Endothelial cell of umbilical vein (primary cell): ENCODE measurements at regions not wholly inside any gene's neighbourhood (a gene's known extent, or its start where the extent isn't known, plus 50 kb on each side); places are given as distances from the start of the nearest gene placed in this dataset.

Experiments used
- BruUV-seq: library from RNA; stranded (reverse); fragments of 400-500 nt; replicated peaks from 2 replicates; lab custom pipeline; 2021; lab: Mats Ljungman, UMichigan
- CTCF ChIA-PET: fragments of 300-600, 350-600 bp; sonication (Branson Sonifier 250); formaldehyde crosslinking; loops from one replicate; lab custom pipeline; 2021; ENCODE audit warnings: antibody characterized with exemption, inconsistent platforms; lab: Charles Lee
- POLR2A ChIA-PET: fragments of 300-600, 350-600 bp; sonication (Branson Sonifier 250); formaldehyde crosslinking; loops from one replicate; lab custom pipeline; 2021; ENCODE audit warnings: antibody characterized with exemption, inconsistent platforms; lab: Charles Lee
- DNase-seq: peaks from one replicate; pipeline ENCODE4 v3.0.0-alpha.2; 2011; ENCODE audit warnings: low read depth, low spot score
- FAIRE-seq: peaks from 2 replicates; lab custom pipeline; 2011; peaks lifted over from hg19 to GRCh38; lab: Jason Lieb, UNC
- H2AFZ ChIP-seq: 2 replicates; pipeline ENCODE4 v1.6.0; 2012; ENCODE audit warnings: low read depth, low read length, control low read depth, inconsistent platforms
- H3K27ac ChIP-seq: 2 replicates; pipeline ENCODE4 v1.5.1; 2011; ENCODE audit warnings: low read depth, mild to moderate bottlenecking, control low read depth, low read length, moderate library complexity; ENCODE audit not compliant: insufficient read depth
- H3K27me3 ChIP-seq, 2 experiments: 2 replicates each; pipeline versions ENCODE4 v1.6.0 to v1.6.1; 2011; ENCODE audit warnings: low read length in 2 of 2, mixed read lengths in 1 of 2; ENCODE audit not compliant: control insufficient read depth in 2 of 2, insufficient read depth in 2 of 2
- H3K36me3 ChIP-seq, 2 experiments: 2 replicates in 1 of 2; 3 replicates in 1 of 2; pipeline ENCODE4 v1.5.1; 2011; ENCODE audit warnings: low read length in 2 of 2, mild to moderate bottlenecking in 1 of 2, moderate library complexity in 1 of 2; ENCODE audit not compliant: control insufficient read depth in 2 of 2, insufficient read depth in 2 of 2; ENCODE audit errors: extremely low read depth in 1 of 2
- H3K4me1 ChIP-seq: 3 replicates; pipeline ENCODE4 v1.5.1; 2011; ENCODE audit warnings: mild to moderate bottlenecking, low read length; ENCODE audit not compliant: control insufficient read depth, insufficient read depth; ENCODE audit errors: extremely low read depth
- H3K4me2 ChIP-seq: 2 replicates; pipeline ENCODE4 v1.6.1; 2011; ENCODE audit warnings: low read length, control low read depth, mixed read lengths; ENCODE audit not compliant: insufficient read depth
- H3K4me3 ChIP-seq, 3 experiments: fragments of 200-600 bp in 1 of 3; sonication (generic), shearing (Covaris generic) in 1 of 3; replicated peaks in 1 of 3; 2 replicates each; pipeline ENCODE4 v1.5.1; 2011 to 2016; ENCODE audit warnings: control low read depth in 3 of 3, low read length in 3 of 3, mild to moderate bottlenecking in 2 of 3, inconsistent platforms in 1 of 3, low read depth in 1 of 3, moderate library complexity in 1 of 3; ENCODE audit not compliant: insufficient read depth in 1 of 3
- H3K79me2 ChIP-seq: 2 replicates; pipeline ENCODE4 v1.6.0; 2012; ENCODE audit warnings: low read length, inconsistent platforms; ENCODE audit not compliant: control insufficient read depth, insufficient read depth
- H3K9ac ChIP-seq: replicated peaks from 2 replicates; pipeline ENCODE3; 2011; ENCODE audit warnings: low read length, control low read depth; ENCODE audit not compliant: insufficient read depth; ENCODE audit errors: extremely low read depth
- H3K9me1 ChIP-seq: replicated peaks from 3 replicates; pipeline ENCODE4 v1.6.0; 2011; ENCODE audit warnings: mild to moderate bottlenecking, low read length; ENCODE audit not compliant: control insufficient read depth, insufficient read depth; ENCODE audit errors: extremely low read depth
- H3K9me3 ChIP-seq: replicated peaks from 2 replicates; pipeline ENCODE4 v1.5.1; 2012; ENCODE audit warnings: low read length, inconsistent platforms; ENCODE audit not compliant: control insufficient read depth, insufficient read depth
- H4K20me1 ChIP-seq: replicated peaks from 2 replicates; pipeline ENCODE3; 2011; ENCODE audit warnings: mild to moderate bottlenecking, low read length; ENCODE audit not compliant: control insufficient read depth, insufficient read depth; ENCODE audit errors: extremely low read depth
- FOS ChIP-seq: IDR thresholded peaks from 2 replicates; pipeline ENCODE4 v1.6.1; 2011; ENCODE audit warnings: mild to moderate bottlenecking, low read length, moderate library complexity, borderline replicate concordance; ENCODE audit not compliant: insufficient read depth
- JUN ChIP-seq: IDR thresholded peaks from 2 replicates; pipeline ENCODE4 v1.6.1; 2011; ENCODE audit warnings: borderline replicate concordance, low read depth; ENCODE audit not compliant: insufficient read length, insufficient read depth
- POLR2A ChIP-seq: IDR thresholded peaks from 2 replicates; pipeline ENCODE4 v1.6.1; 2012; ENCODE audit warnings: low read depth, mild to moderate bottlenecking, control low read depth, low read length
- POLR2AphosphoS5 ChIP-seq: IDR thresholded peaks from 2 replicates; pipeline ENCODE4 v1.6.1; 2012; ENCODE audit warnings: low read depth, mild to moderate bottlenecking, control low read depth, low read length, moderate library complexity; ENCODE audit not compliant: insufficient read depth
- dilution Hi-C: fragments of 300-500 bp; cut with MboI; formaldehyde crosslinking; loops from one replicate; pipeline ENCODE4 v1.15.0; 2019; ENCODE audit warnings: low sequenced_read_pairs; ENCODE audit not compliant: extremely low pct_ligation_motif_present
- intact Hi-C: fragments of 100-400 bp; cut with micrococcal nuclease; formaldehyde crosslinking; loops from one replicate; pipeline ENCODE4 v1.10.0; 2022
- TF ChIP-seq, protein P1 (sequence below), 2 donors: IDR thresholded peaks; 1 replicate in 1 of 2; 2 replicates in 1 of 2; pipeline ENCODE4 v1.5.1; 2011; ENCODE audit warnings: low read length in 2 of 2, mild to moderate bottlenecking in 2 of 2, moderate library complexity in 2 of 2, control low read depth in 1 of 2, inconsistent platforms in 1 of 2, low read depth in 1 of 2; ENCODE audit not compliant: insufficient read depth in 1 of 2; ENCODE audit errors: extremely low read depth in 1 of 2
- TF ChIP-seq, protein P2 (sequence below): IDR thresholded peaks from 2 replicates; pipeline ENCODE4 v1.6.1; 2011; ENCODE audit not compliant: insufficient read depth, insufficient read length

GRCh38 chr6:78594668-78595066, 272.7 kb upstream of the IRAK1BP1 start:
- ChIA-PET CTCF (interaction anchor here (1.9 kb wide), 1 partner anchor 16 kb away, joined by 6 read pairs; no protein-coding TSS in a partner anchor), POLR2A (no interaction called here)
- no peak overlapping the region for H3K4me2 ChIP-seq
- intact Hi-C loops, result loop anchor here (5.0 kb wide), 1 partner anchor 357 kb away; no protein-coding TSS in a partner anchor
- H2AFZ ChIP-seq, result no peak overlapping the region
- no peaks in the 10 kb centered on the region for H3K9me3 ChIP-seq
- H3K79me2 ChIP-seq, result peaks cover 6% of the 10 kb centered on the region
- TF ChIP-seq POLR2A, result no peak
- TF ChIP-seq, protein P1, sequence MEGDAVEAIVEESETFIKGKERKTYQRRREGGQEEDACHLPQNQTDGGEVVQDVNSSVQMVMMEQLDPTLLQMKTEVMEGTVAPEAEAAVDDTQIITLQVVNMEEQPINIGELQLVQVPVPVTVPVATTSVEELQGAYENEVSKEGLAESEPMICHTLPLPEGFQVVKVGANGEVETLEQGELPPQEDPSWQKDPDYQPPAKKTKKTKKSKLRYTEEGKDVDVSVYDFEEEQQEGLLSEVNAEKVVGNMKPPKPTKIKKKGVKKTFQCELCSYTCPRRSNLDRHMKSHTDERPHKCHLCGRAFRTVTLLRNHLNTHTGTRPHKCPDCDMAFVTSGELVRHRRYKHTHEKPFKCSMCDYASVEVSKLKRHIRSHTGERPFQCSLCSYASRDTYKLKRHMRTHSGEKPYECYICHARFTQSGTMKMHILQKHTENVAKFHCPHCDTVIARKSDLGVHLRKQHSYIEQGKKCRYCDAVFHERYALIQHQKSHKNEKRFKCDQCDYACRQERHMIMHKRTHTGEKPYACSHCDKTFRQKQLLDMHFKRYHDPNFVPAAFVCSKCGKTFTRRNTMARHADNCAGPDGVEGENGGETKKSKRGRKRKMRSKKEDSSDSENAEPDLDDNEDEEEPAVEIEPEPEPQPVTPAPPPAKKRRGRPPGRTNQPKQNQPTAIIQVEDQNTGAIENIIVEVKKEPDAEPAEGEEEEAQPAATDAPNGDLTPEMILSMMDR (IDR thresholded peaks at IDR 0.05; ENCODE audit: extremely low read depth in 1 of 2, insufficient read depth in 1 of 2, low read depth in 1 of 2, low read length in 2 of 2), result no peak
- no peak for TF ChIP-seq JUN
- TF ChIP-seq, protein P2, sequence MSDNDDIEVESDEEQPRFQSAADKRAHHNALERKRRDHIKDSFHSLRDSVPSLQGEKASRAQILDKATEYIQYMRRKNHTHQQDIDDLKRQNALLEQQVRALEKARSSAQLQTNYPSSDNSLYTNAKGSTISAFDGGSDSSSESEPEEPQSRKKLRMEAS, result no peak
- TF ChIP-seq POLR2AphosphoS5, result no peak
- TF ChIP-seq FOS, result no peak
- no peak overlapping the region for H3K9ac ChIP-seq
- FAIRE-seq, result no peak
- dilution Hi-C loops, result no loop called here
- no peak overlapping the region for H3K4me3 ChIP-seq
- BruUV-seq, result no TSS peak
- no peak overlapping the region for H3K27ac ChIP-seq
- no peaks in the 10 kb centered on the region for H3K9me1 ChIP-seq
- DNase-seq, result no peak
- peaks cover 44% of the 10 kb centered on the region for H3K4me1 ChIP-seq
- no peaks in the 10 kb centered on the region for H3K27me3 ChIP-seq
- no peaks in the 10 kb centered on the region for H3K36me3 ChIP-seq
- no peaks in the 10 kb centered on the region for H4K20me1 ChIP-seq
